SK-N-SH treated with all-trans-retinoic acid at 6 μM for 48 hours (cell line): ENCODE measurements at regions not wholly inside any gene's neighbourhood (a gene's known extent, or its start where the extent isn't known, plus 50 kb on each side); places are given as distances from the start of the nearest gene placed in this dataset.

Source experiments
- ATAC-seq: fragments of 200-7000 bp; cut with Tn5 transposase; 3 replicates; pipeline ENCODE4 v1.9.1; 2020; ENCODE audit warnings: mild to moderate bottlenecking, moderate library complexity
- ARNTL ChIP-seq: fragments of 450-650 bp; formaldehyde crosslinking; IDR thresholded peaks from 2 replicates; pipeline ENCODE4 v1.5.0; 2020; ENCODE audit warnings: low read depth, mild to moderate bottlenecking, moderate library complexity, borderline replicate concordance
- BACH2 ChIP-seq: fragments of 250-450 bp; sonication (Bioruptor Pico); IDR thresholded peaks from 2 replicates; pipeline ENCODE4 v1.9.0; 2021; ENCODE audit warnings: mild to moderate bottlenecking, borderline replicate concordance
- CREB5 ChIP-seq: fragments of 250-450 bp; sonication (Bioruptor Pico); IDR thresholded peaks from 2 replicates; pipeline ENCODE4 v1.5.1; 2020; ENCODE audit warnings: low read depth, mild to moderate bottlenecking, moderate library complexity
- CSDC2 ChIP-seq: fragments of 250-450 bp; sonication (Bioruptor Pico); IDR thresholded peaks from 2 replicates; pipeline ENCODE4 v1.5.0; 2020; ENCODE audit warnings: mild to moderate bottlenecking, moderate library complexity
- CSRNP3 ChIP-seq: fragments of 250-450 bp; sonication (Bioruptor Pico); IDR thresholded peaks from 2 replicates; pipeline ENCODE4 v1.5.1; 2021; ENCODE audit warnings: mild to moderate bottlenecking, moderate library complexity
- ESRRG ChIP-seq: fragments of 250-450 bp; sonication (Bioruptor Pico); IDR thresholded peaks from 2 replicates; pipeline ENCODE4 v1.6.1; 2021; ENCODE audit warnings: mild to moderate bottlenecking
- GLIS3 ChIP-seq: fragments of 250-450 bp; sonication (Bioruptor Pico); IDR thresholded peaks from 2 replicates; pipeline ENCODE4 v1.5.0; 2020; ENCODE audit warnings: mild to moderate bottlenecking, moderate library complexity
- ISL1 ChIP-seq: fragments of 250-450 bp; sonication (Bioruptor Pico); IDR thresholded peaks from 2 replicates; pipeline ENCODE4 v2.1.2; 2022; ENCODE audit warnings: mild to moderate bottlenecking, moderate library complexity
- OSR1 ChIP-seq: fragments of 250-450 bp; sonication (Bioruptor Pico); IDR thresholded peaks from 2 replicates; pipeline ENCODE4 v1.8.0; 2022; ENCODE audit warnings: moderate library complexity, mild to moderate bottlenecking, inconsistent platforms
- POU6F1 ChIP-seq: fragments of 250-450 bp; sonication (Bioruptor Pico); IDR thresholded peaks from 2 replicates; pipeline ENCODE4 v1.8.0; 2021; ENCODE audit warnings: low read depth, mild to moderate bottlenecking, moderate library complexity, borderline replicate concordance
- PPARA ChIP-seq: fragments of 250-450 bp; sonication (Bioruptor Pico); IDR thresholded peaks from 2 replicates; pipeline ENCODE4 v1.5.0; 2020; ENCODE audit warnings: mild to moderate bottlenecking, borderline replicate concordance
- RARB ChIP-seq: fragments of 250-450 bp; sonication (Bioruptor Pico); IDR thresholded peaks from 2 replicates; pipeline ENCODE4 v1.8.0; 2021; ENCODE audit warnings: mild to moderate bottlenecking, moderate library complexity
- SNAI2 ChIP-seq: fragments of 250-450 bp; sonication (Bioruptor Pico); IDR thresholded peaks from 2 replicates; pipeline ENCODE4 v1.5.0; 2020; ENCODE audit warnings: mild to moderate bottlenecking, moderate library complexity
- TCF4 ChIP-seq: fragments of 250-450 bp; sonication (Bioruptor Pico); IDR thresholded peaks from 2 replicates; pipeline ENCODE4 v1.8.0; 2021; ENCODE audit warnings: mild to moderate bottlenecking, moderate library complexity, borderline replicate concordance
- TOX ChIP-seq: fragments of 250-450 bp; sonication (Bioruptor Pico); IDR thresholded peaks from 2 replicates; pipeline ENCODE4 v1.8.0; 2021; ENCODE audit warnings: mild to moderate bottlenecking, moderate library complexity, borderline replicate concordance
- TSHZ2 ChIP-seq: fragments of 250-450 bp; sonication (Bioruptor Pico); IDR thresholded peaks from 2 replicates; pipeline ENCODE4 v1.5.0; 2020; ENCODE audit warnings: mild to moderate bottlenecking, moderate library complexity
- ZC3H10 ChIP-seq: fragments of 250-450 bp; sonication (Bioruptor Pico); IDR thresholded peaks from 2 replicates; pipeline ENCODE4 v1.5.1; 2021; ENCODE audit warnings: mild to moderate bottlenecking, moderate library complexity
- ZFP30 ChIP-seq: fragments of 450-650 bp; formaldehyde crosslinking; IDR thresholded peaks from 2 replicates; pipeline ENCODE4 v1.5.0; 2022; ENCODE audit warnings: mild to moderate bottlenecking, moderate library complexity
- ZNF565 ChIP-seq: fragments of 450-650 bp; formaldehyde crosslinking; conservative IDR thresholded peaks from 2 replicates; pipeline ENCODE4 v1.5.0; 2020; ENCODE audit warnings: low read depth, mild to moderate bottlenecking, moderate library complexity
- ZNF8 ChIP-seq: fragments of 450-650 bp; formaldehyde crosslinking; IDR thresholded peaks from 2 replicates; pipeline ENCODE4 v1.5.0; 2020; ENCODE audit warnings: mild to moderate bottlenecking, moderate library complexity

- TF ChIP-seq ISL1 (CRISPR knock-in tag) (no peak), TOX (no peak), ZNF8 (CRISPR knock-in tag) (no peak), ZNF565 (no peak), BACH2 (CRISPR knock-in tag) (no peak), RARB (CRISPR knock-in tag) (no peak), OSR1 (CRISPR knock-in tag) (no peak), ZC3H10 (CRISPR knock-in tag) (no peak), PPARA (CRISPR knock-in tag) (no peak), POU6F1 (no peak), SNAI2 (CRISPR knock-in tag) (no peak), CSDC2 (CRISPR knock-in tag) (no peak), TCF4 (CRISPR knock-in tag) (no peak)
- ATAC-seq = no peak
Measured at GRCh38 chr20:6265204-6265904, 142.5 kb upstream of the FERMT1 start.

- TF ChIP-seq OSR1 (CRISPR knock-in tag) = no peak
- no peak for TF ChIP-seq ZNF565
- no peak for TF ChIP-seq BACH2 (CRISPR knock-in tag)
- no peak for TF ChIP-seq RARB (CRISPR knock-in tag)
- no peak for TF ChIP-seq ZFP30
- TF ChIP-seq ZNF8 (CRISPR knock-in tag) = no peak
- TF ChIP-seq SNAI2 (CRISPR knock-in tag) = no peak
- TF ChIP-seq GLIS3 (CRISPR knock-in tag) = no peak
- TF ChIP-seq PPARA (CRISPR knock-in tag) = no peak
- TF ChIP-seq CSDC2 (CRISPR knock-in tag) = no peak
- TF ChIP-seq TCF4 (CRISPR knock-in tag) = no peak
- ATAC-seq = no peak
Measured at GRCh38 chr20:6253396-6253795, 130.6 kb upstream of the FERMT1 start.

- ATAC-seq = no peak
- TF ChIP-seq ZNF8 (CRISPR knock-in tag) (no peak), CSDC2 (CRISPR knock-in tag) (no peak), ARNTL (CRISPR knock-in tag) (no peak), TCF4 (CRISPR knock-in tag) (no peak), TSHZ2 (CRISPR knock-in tag) (no peak), RARB (CRISPR knock-in tag) (no peak)
Measured at GRCh38 chr20:6245436-6245835, 122.6 kb upstream of the FERMT1 start.

GRCh38 chr20:6241591-6241990 is 118.8 kb upstream of the FERMT1 start:
- TF ChIP-seq GLIS3 (CRISPR knock-in tag) (no peak), ARNTL (CRISPR knock-in tag) (no peak), BACH2 (CRISPR knock-in tag) (no peak), OSR1 (CRISPR knock-in tag) (no peak), PPARA (CRISPR knock-in tag) (no peak), SNAI2 (CRISPR knock-in tag) (no peak)
- TF ChIP-seq, all 23 proteins: peak for 0
- ATAC-seq = no peak

GRCh38 chr20:6240059-6240458 is 117.2 kb upstream of the FERMT1 start:
- no peak for ATAC-seq
- TF ChIP-seq ARNTL (CRISPR knock-in tag) (no peak), SNAI2 (CRISPR knock-in tag) (no peak), OSR1 (CRISPR knock-in tag) (no peak), ESRRG (no peak), ISL1 (CRISPR knock-in tag) (no peak), PPARA (CRISPR knock-in tag) (no peak), CSRNP3 (CRISPR knock-in tag) (no peak), CREB5 (CRISPR knock-in tag) (no peak), CSDC2 (CRISPR knock-in tag) (no peak), POU6F1 (no peak), ZFP30 (no peak), RARB (CRISPR knock-in tag) (no peak), ZNF565 (no peak), ZC3H10 (CRISPR knock-in tag) (no peak), TOX (no peak), ZNF8 (CRISPR knock-in tag) (no peak), BACH2 (CRISPR knock-in tag) (no peak)
